ENCODE measurements at regions not wholly inside any gene's neighbourhood (a gene's known extent, or its start where the extent isn't known, plus 50 kb on each side); places are given as distances from the start of the nearest gene placed in this dataset.

DNA sequence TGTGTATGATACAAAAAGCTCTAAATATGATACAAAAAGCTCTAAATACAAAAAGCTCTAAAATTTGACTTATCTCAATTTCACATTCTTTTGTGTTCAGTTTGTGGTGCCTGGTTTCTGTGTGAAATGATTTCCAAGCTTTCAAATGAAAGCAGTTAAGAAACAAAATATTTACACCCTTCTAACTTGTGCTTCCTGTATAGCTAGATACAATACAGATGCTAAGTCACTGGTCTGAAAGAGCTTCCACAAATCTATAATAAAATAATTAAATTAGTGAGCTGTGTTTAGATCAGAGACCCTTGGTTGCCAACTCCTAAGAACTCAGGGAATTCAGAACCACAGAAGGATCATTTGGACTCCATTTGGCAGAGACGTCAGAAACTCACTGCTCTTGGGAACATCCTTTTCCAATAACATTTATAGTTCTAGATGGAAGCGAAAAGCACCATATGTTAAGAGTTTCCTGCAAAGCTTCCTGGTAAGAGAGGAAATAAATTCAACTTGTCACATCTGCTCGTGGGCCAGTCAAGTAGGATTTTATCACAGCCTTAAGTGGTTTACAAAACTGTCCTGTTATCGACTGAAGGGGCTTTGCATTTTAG lies 1079.1 kb downstream of the ADGRL2 start:
- TF ChIP-seq, protein P1, sequence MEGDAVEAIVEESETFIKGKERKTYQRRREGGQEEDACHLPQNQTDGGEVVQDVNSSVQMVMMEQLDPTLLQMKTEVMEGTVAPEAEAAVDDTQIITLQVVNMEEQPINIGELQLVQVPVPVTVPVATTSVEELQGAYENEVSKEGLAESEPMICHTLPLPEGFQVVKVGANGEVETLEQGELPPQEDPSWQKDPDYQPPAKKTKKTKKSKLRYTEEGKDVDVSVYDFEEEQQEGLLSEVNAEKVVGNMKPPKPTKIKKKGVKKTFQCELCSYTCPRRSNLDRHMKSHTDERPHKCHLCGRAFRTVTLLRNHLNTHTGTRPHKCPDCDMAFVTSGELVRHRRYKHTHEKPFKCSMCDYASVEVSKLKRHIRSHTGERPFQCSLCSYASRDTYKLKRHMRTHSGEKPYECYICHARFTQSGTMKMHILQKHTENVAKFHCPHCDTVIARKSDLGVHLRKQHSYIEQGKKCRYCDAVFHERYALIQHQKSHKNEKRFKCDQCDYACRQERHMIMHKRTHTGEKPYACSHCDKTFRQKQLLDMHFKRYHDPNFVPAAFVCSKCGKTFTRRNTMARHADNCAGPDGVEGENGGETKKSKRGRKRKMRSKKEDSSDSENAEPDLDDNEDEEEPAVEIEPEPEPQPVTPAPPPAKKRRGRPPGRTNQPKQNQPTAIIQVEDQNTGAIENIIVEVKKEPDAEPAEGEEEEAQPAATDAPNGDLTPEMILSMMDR (IDR thresholded peaks at IDR 0.05; ENCODE audit: low read depth, low read length), result no peak
- TF ChIP-seq, protein P2, sequence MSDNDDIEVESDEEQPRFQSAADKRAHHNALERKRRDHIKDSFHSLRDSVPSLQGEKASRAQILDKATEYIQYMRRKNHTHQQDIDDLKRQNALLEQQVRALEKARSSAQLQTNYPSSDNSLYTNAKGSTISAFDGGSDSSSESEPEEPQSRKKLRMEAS (IDR thresholded peaks at IDR 0.05; ENCODE audit: low read depth, low read length), result no peak
- no peak for TF ChIP-seq POLR2A (IDR thresholded peaks at IDR 0.05; ENCODE audit: extremely low read depth, insufficient read length)

Data from NB4 (cell line).